Tibial nerve (tissue), 3 donors: ENCODE measurements at regions not wholly inside any gene's neighbourhood (a gene's known extent, or its start where the extent isn't known, plus 50 kb on each side); places are given as distances from the start of the nearest gene placed in this dataset.

Experiments
- POLR2A ChIP-seq, 2 donors: fragments of 450-650 bp; IDR thresholded peaks; one replicate each; pipeline ENCODE4 v1.6.1; 2017; ENCODE audit warnings: antibody characterized with exemption in 2 of 2, mild to moderate bottlenecking in 2 of 2, moderate library complexity in 2 of 2
- TF ChIP-seq, protein P1 (sequence below), 5 experiments: fragments of 200-600 bp in 3 of 5; fragments of 450-650 bp in 2 of 5; sonication (generic) in 3 of 5; IDR thresholded peaks; one replicate each; pipeline ENCODE4 v1.5.1; 2016 to 2019; ENCODE audit warnings: antibody characterized with exemption in 5 of 5, mild to moderate bottlenecking in 3 of 5, moderate library complexity in 2 of 5

GRCh38 chr21:20814090-20814489, 184.1 kb upstream of the NCAM2 start:
- TF ChIP-seq, protein P1, sequence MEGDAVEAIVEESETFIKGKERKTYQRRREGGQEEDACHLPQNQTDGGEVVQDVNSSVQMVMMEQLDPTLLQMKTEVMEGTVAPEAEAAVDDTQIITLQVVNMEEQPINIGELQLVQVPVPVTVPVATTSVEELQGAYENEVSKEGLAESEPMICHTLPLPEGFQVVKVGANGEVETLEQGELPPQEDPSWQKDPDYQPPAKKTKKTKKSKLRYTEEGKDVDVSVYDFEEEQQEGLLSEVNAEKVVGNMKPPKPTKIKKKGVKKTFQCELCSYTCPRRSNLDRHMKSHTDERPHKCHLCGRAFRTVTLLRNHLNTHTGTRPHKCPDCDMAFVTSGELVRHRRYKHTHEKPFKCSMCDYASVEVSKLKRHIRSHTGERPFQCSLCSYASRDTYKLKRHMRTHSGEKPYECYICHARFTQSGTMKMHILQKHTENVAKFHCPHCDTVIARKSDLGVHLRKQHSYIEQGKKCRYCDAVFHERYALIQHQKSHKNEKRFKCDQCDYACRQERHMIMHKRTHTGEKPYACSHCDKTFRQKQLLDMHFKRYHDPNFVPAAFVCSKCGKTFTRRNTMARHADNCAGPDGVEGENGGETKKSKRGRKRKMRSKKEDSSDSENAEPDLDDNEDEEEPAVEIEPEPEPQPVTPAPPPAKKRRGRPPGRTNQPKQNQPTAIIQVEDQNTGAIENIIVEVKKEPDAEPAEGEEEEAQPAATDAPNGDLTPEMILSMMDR (IDR thresholded peaks at IDR 0.05) = no peak
- no peak for TF ChIP-seq POLR2A (IDR thresholded peaks at IDR 0.05)
